Activated CD8-positive, alpha-beta memory T cell treated with anti-CD3 and anti-CD28 coated beads, Interleukin-2, amount 10 ng/mL, durations not matched to agents 7 days and 5 days (primary cell): ENCODE measurements at regions not wholly inside any gene's neighbourhood (a gene's known extent, or its start where the extent isn't known, plus 50 kb on each side); places are given as distances from the start of the nearest gene placed in this dataset.

ENCODE experiments used
- ATAC-seq: fragments of 150-1000 bp; cut with Tn5 transposase; one replicate; pipeline ENCODE4 v1.10.0; 2021; ENCODE audit warnings: moderate library complexity
- CTCF ChIA-PET: fragments of 350-600 bp; sonication (Branson Sonifier 250); formaldehyde crosslinking; loops from one replicate; lab custom pipeline; 2021; ENCODE audit warnings: antibody characterized with exemption; lab: Charles Lee
- DNase-seq: peaks from one replicate; pipeline ENCODE4 v3.0.0-alpha.2; 2020
- H3K27ac Mint-ChIP-seq: one replicate; pipeline ENCODE4 v1.8.0; 2021; ENCODE audit warnings: mild to moderate bottlenecking, mixed read lengths
- H3K27me3 Mint-ChIP-seq: one replicate; pipeline ENCODE4 v1.8.0; 2021; ENCODE audit warnings: mixed read lengths
- H3K36me3 Mint-ChIP-seq: one replicate; pipeline ENCODE4 v1.8.0; 2021; ENCODE audit warnings: mild to moderate bottlenecking, mixed read lengths
- H3K4me1 Mint-ChIP-seq: one replicate; pipeline ENCODE4 v1.8.0; 2021; ENCODE audit warnings: mixed read lengths
- H3K4me3 Mint-ChIP-seq: one replicate; pipeline ENCODE4 v1.8.0; 2021; ENCODE audit warnings: mild to moderate bottlenecking, moderate library complexity, mixed read lengths
- H3K9me3 Mint-ChIP-seq: one replicate; pipeline ENCODE4 v1.8.0; 2022; ENCODE audit warnings: low read depth, mixed read lengths

DNA sequence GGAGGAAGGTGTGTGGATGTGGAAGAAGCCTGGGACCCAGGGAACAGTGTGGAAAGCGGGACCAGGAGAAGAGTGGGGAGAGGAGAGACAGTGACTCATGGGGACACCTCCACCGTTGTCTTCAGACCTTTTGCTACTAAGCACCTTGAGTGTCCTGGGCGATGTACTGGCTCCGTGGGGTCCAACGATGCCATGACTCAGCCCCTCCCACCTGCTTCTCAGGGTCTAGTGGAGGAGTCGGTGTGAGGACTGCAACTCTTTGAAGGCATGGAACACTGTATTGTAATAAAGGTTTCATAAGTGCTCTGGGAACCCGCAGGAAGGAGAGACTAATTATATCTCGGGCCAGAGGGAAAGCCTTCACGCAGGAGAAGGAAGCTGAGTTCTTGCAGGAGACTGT, 166.9 kb upstream of the KL start:
- DNase-seq, result no peak
- CTCF ChIA-PET, result no interaction called here
- peaks cover 3% of the 10 kb centered on the region for H3K36me3 Mint-ChIP-seq
- H3K27ac Mint-ChIP-seq, result no peak overlapping the region
- H3K4me1 Mint-ChIP-seq, result no peaks in the 10 kb centered on the region
- no peak overlapping the region for H3K4me3 Mint-ChIP-seq
- peaks cover 50% of the 10 kb centered on the region for H3K27me3 Mint-ChIP-seq
- no peak for ATAC-seq
- peaks cover 2% of the 10 kb centered on the region for H3K9me3 Mint-ChIP-seq

DNA sequence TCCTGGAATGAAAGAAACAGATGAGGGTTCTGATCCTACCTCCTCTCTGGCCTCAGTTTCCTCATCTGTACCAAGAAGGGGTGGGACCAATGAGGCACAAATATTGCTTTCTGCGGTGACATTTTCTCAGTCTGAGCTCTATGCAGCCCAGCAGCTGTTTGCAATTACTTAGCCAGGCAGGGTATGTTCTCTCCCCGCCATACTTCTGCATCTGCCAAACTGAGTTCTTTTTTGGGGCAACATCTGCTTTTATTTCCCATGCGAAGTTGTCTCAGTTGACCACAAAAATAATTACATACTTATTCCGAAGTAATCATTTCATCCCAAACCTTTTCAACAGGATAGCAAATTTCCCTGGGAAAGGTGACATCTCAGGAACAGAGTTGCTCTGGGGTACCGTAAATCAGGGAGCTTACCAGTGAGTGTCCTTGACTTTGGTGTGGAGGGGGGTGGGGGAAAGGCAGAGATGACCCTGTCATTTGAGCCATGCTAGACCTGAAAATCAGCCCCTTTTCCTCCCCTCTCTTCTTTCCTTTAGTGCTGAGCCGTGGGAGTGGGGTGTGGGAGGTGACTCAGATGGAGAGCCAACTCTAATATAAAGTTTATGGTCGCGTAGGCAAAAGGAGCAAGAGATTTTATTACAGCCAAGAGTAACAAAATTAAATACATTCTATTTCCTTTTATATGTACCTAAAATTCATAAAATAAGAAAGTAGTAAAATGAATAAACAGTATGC, 165.7 kb upstream of the KL start:
- DNase-seq, result no peak
- Mint-ChIP-seq H3K36me3 (no peaks in the 10 kb centered on the region), H3K27ac (no peak overlapping the region), H3K4me3 (no peak overlapping the region), H3K27me3 (peaks cover 49% of the 10 kb centered on the region), H3K4me1 (no peaks in the 10 kb centered on the region), H3K9me3 (no peaks in the 10 kb centered on the region)
- CTCF ChIA-PET, result no interaction called here
- ATAC-seq, result no peak

DNA sequence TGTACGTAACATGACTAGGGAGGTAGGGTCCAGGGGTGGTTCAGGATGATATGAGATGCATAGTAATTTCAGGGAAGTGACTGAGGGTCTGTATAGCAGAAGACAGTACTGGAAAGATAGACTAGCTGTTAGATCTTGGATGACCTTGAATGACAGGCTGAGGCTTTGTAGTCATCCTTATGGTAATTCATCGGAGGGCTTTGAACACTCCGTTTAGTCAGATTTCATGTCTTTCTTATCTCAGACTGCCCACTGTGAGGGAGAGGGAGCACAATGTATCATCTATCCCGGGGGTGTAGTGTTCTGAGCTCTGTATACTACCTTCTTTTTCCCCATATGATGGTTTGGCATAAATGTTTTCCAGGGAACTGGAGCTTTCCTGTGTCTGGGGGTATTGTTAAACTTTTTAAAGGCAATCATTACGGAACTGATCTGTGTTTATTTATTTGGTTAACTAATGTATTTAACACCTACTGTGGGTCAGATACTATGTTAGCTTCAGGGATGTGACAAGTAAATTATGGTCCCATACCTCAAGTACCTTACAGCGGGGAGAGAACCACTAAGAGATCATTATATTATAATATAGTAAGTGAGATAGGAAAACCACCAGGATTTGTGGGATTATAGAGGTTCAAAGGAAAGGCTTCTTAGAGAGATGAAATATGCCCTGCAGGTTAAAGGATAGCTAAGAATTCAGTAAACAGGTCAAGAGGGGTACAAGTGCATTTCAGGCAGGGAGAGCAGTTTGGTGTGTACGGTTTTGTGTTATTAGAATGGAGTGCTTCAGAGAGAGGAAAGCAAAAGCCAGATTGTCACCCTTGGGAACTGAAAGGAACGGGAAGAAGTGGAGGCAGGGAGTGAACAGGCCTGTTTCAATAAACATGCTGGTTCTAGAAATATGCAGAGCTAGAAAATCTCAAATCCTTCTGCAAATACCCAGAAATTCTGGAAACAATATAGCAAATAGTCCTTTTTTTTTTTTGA, 164.8 kb upstream of the KL start:
- H3K27me3 Mint-ChIP-seq, result peaks cover 45% of the 10 kb centered on the region
- no peak for DNase-seq
- no peaks in the 10 kb centered on the region for H3K36me3 Mint-ChIP-seq
- no peak for ATAC-seq
- CTCF ChIA-PET, result no interaction called here
- H3K4me3 Mint-ChIP-seq, result no peak overlapping the region
- no peaks in the 10 kb centered on the region for H3K9me3 Mint-ChIP-seq
- H3K27ac Mint-ChIP-seq, result no peak overlapping the region
- H3K4me1 Mint-ChIP-seq, result no peaks in the 10 kb centered on the region

DNA sequence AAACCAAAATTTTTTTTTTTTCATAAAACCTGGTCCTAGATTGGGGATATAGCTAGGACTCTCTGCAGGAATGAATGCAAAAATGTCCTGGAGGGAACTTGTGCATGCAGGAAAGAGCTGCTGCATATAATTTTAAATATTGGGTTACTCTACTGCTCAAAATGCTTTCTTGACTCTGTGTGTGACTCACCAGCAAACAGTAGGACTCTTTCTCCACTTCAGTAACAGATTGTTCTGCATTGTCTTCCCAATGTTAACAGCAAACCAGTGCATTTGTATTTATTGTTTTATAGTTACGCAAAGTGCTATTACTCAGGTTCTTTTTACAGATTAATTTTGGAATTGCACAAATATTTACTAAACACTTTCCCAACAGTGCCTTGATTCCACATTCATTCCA, 163.7 kb upstream of the KL start:
- Mint-ChIP-seq H3K27me3 (peaks cover 37% of the 10 kb centered on the region), H3K36me3 (no peaks in the 10 kb centered on the region), H3K4me1 (no peaks in the 10 kb centered on the region), H3K4me3 (no peak overlapping the region), H3K27ac (no peak overlapping the region), H3K9me3 (no peaks in the 10 kb centered on the region)
- no peak for ATAC-seq
- DNase-seq, result no peak
- CTCF ChIA-PET, result interaction anchor here (0.6 to 0.7 kb wide), 2 partner anchors 47 to 690 kb away, joined by 3 read pairs; no protein-coding TSS in a partner anchor

DNA sequence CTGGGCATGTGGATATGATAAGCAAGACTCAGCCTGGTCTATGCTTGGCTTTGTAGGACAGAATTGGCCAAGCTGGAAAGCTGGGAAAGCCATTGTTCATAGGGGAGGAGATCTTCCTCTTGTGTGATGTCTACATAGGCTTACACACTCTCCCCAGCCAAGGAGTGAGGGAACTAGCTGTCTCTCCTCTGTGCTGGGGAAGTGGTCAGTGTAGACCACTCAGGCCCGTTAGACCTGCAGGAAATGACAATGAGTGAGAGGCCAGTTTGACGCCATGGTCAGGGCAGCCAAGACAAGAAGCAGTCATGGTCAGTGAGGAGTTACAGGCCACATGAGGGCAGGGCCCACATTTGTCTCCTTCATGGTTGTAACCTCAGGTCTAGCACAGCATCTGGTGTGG, 159.1 kb upstream of the KL start:
- peaks cover 10% of the 10 kb centered on the region for H3K27me3 Mint-ChIP-seq
- DNase-seq (no peak), ATAC-seq (no peak)
- no peaks in the 10 kb centered on the region for H3K9me3 Mint-ChIP-seq
- no peaks in the 10 kb centered on the region for H3K4me1 Mint-ChIP-seq
- CTCF ChIA-PET, result no interaction called here
- H3K27ac Mint-ChIP-seq, result no peak overlapping the region
- H3K4me3 Mint-ChIP-seq, result no peak overlapping the region
- H3K36me3 Mint-ChIP-seq, result no peaks in the 10 kb centered on the region

DNA sequence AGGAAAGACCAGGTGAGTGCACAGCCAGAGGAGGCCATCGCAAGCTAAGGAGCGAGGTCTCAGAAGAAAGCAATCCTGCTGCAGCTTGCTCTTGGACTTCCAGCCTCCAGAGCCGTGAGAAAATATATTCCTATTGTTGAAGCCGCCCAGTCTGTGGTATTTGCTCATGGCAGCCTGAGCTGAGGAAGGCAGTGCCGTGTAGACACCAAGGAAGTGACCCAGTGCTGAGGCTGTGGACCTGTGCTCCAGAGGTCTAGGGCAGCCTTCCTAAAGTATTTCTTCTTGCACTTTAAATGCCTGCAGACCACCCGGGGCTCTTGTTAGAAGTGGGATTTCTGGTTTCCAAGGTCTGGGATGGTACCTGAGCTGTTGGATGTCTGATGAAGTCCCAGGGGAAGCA, 158.5 kb upstream of the KL start:
- H3K36me3 Mint-ChIP-seq, result no peaks in the 10 kb centered on the region
- peaks cover 7% of the 10 kb centered on the region for H3K27me3 Mint-ChIP-seq
- CTCF ChIA-PET, result no interaction called here

DNA sequence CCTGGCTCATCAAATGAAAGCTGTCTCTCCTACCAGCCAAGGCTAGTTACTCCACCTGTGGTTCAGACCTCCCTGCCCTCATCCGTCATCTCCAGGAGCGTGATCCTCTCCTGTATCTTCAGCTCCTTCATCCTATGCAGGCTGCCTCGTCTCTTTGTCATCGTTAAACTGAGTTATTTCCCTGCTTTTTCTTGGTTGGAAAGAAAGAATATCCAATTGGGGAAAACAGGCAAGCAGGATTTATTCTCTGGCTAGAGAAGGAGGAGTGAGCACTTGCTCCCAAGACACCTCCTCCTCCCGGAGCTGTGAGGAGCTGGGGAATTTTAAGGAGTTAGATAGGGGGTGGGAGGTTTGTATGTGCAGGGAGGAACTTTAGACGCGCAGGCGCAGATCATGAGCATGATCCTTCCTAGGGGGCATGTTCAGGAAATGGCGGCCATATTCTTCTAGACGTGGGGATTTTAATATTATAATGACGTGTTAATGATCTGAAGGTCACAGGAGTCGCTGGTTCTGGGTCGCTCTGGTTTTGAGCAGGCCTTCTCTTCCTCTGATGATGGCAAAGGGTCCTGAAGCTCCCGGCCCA, 156.4 kb upstream of the KL start:
- Mint-ChIP-seq H3K27me3 (peaks cover 2% of the 10 kb centered on the region), H3K36me3 (no peaks in the 10 kb centered on the region), H3K4me1 (no peaks in the 10 kb centered on the region), H3K27ac (no peak overlapping the region), H3K9me3 (no peaks in the 10 kb centered on the region), H3K4me3 (no peak overlapping the region)
- CTCF ChIA-PET, result no interaction called here
- no peak for DNase-seq
- ATAC-seq, result no peak

More for the DNA sequence above, 158.5 kb upstream of the KL start:
- H3K27ac Mint-ChIP-seq, result no peak overlapping the region
- no peak for DNase-seq
- no peak overlapping the region for H3K4me3 Mint-ChIP-seq
- no peaks in the 10 kb centered on the region for H3K4me1 Mint-ChIP-seq
- ATAC-seq, result no peak
- H3K9me3 Mint-ChIP-seq, result no peaks in the 10 kb centered on the region

DNA sequence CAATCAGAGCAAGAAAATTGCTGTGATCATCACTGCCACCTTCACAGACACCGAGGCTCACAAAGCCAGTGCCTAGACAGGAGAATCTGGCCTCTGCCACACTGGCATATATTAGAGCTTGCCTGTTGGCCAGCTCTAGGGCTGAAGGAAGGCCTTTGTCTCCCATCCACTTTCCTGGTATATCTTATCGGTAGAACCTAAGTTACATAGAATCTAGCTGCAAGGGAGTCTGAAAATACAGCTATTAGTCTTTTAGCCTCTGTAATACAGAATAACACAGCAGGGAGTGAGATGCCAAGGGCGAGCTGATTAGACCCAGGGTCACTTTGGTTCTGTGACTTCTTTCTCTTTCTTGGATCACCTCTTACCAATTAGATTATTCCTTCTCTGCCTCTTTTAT, 154.9 kb upstream of the KL start:
- H3K4me1 Mint-ChIP-seq, result no peaks in the 10 kb centered on the region
- no peak overlapping the region for H3K4me3 Mint-ChIP-seq

DNA sequence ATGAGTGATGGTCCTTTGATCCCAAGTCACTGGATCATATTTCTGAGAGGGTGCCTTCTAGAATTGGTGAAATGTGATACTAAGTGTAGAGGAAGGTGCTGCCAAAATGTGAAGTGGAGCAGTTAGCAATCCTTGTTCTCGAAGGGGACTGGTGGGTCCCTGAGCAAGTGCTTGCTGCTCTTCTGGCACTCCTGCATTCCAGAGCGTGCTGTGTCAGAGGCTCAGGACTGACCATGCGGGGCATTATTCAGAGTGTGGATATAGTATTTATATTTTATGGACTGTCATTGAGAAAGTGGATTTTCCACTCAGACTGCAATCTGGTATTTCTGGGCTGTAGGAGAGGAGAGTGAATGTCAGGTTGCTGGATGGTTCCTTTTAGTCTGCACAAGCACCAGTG, 152.6 kb upstream of the KL start:
- H3K27me3 Mint-ChIP-seq, result no peaks in the 10 kb centered on the region
- H3K4me1 Mint-ChIP-seq, result no peaks in the 10 kb centered on the region
- H3K9me3 Mint-ChIP-seq, result peaks cover 3% of the 10 kb centered on the region
- CTCF ChIA-PET, result no interaction called here
- no peaks in the 10 kb centered on the region for H3K36me3 Mint-ChIP-seq
- ATAC-seq (no peak), DNase-seq (no peak)
- H3K27ac Mint-ChIP-seq, result no peak overlapping the region
- no peak overlapping the region for H3K4me3 Mint-ChIP-seq

More for the DNA sequence above, 154.9 kb upstream of the KL start:
- H3K36me3 Mint-ChIP-seq, result no peaks in the 10 kb centered on the region
- H3K27me3 Mint-ChIP-seq, result no peaks in the 10 kb centered on the region
- no peak for DNase-seq
- no peaks in the 10 kb centered on the region for H3K9me3 Mint-ChIP-seq
- no peak for ATAC-seq
- CTCF ChIA-PET, result no interaction called here
- no peak overlapping the region for H3K27ac Mint-ChIP-seq

DNA sequence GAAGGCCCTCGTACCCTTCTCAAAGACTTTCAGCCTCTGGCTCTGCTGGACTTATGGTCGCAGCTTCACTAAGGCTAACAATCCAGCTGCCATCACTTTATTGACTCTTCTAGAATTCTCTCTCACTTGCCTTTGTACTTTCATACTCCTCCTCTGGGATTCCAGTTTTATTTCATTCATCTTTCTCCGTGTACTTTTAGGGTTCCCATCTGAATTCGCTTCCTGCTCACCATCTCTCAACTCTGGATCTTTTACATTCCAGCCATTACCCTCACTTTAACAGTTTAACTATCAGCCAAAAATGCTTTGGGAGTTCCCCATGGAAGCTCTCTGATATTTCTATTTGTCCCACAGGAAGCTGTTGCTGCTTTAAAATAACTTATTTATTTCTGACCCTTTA, 149.3 kb upstream of the KL start:
- no peak for DNase-seq
- Mint-ChIP-seq H3K9me3 (peaks cover 3% of the 10 kb centered on the region), H3K27me3 (peaks cover 5% of the 10 kb centered on the region), H3K27ac (no peak overlapping the region), H3K36me3 (no peaks in the 10 kb centered on the region), H3K4me1 (no peaks in the 10 kb centered on the region), H3K4me3 (no peak overlapping the region)
- no peak for ATAC-seq
- CTCF ChIA-PET, result no interaction called here

DNA sequence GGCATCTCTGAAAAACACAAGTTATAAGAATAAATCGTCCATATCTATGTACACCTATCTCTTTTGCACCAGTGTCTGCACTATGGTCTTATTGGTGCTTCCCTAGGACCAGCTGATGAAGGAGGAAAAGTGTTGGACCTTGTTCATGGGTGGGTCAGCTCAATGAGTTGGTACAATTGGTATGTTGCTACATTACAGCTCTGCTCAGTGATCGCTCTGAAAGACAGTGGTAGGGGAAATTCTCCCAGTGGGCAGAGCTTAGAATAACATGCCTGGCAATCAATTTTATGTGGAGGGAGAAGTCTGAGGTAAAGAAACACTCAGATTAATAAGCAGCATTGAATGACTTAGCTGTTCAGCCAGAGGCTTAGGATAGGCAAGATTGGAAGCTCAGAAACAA, 138.7 kb upstream of the KL start:
- Mint-ChIP-seq H3K4me1 (peaks cover 7% of the 10 kb centered on the region), H3K36me3 (peaks cover 2% of the 10 kb centered on the region), H3K4me3 (no peak overlapping the region), H3K27ac (no peak overlapping the region), H3K27me3 (peaks cover 22% of the 10 kb centered on the region), H3K9me3 (no peaks in the 10 kb centered on the region)
- DNase-seq (no peak), ATAC-seq (no peak)
- CTCF ChIA-PET, result no interaction called here

DNA sequence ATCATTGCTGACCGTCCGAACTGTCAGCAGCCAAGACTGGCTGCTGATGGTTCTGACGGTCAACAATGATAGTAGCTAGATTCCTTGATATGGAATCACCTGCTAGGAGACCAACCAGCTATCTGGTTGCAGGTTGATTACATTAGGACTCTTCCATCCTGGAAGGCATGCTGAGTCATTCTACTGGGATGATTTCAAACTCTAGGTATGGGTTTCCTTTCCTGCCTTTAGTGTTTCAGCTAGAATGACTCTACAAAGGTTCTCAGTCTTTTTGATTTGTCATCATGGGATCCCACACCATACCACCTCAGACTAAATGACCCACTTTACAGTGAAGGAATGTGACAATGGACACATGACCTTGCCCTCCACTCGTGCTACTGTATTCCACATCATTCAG, 138.1 kb upstream of the KL start:
- Mint-ChIP-seq H3K9me3 (no peaks in the 10 kb centered on the region), H3K4me1 (peaks cover 7% of the 10 kb centered on the region), H3K36me3 (peaks cover 2% of the 10 kb centered on the region), H3K27ac (no peak overlapping the region), H3K27me3 (peaks cover 25% of the 10 kb centered on the region), H3K4me3 (no peak overlapping the region)
- CTCF ChIA-PET, result no interaction called here
- no peak for DNase-seq
- no peak for ATAC-seq

DNA sequence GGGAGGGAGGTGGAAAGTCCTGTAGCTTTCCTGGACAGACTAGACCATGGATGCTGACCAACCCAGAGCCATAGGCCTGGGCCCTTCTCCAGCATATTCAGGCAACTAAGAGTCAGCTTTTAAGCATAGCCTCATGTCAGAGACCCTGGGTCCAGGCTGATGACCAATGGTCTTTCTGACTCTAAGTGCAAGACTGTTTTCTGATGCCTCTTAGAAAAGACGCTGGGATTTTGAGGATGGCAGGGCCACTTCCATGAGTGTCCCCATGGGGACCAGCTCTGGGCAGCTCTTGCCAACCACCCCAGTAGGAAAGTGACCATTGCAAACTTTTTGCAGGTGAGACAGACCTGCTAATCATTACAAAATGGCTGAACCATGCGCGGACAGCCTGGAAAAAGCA, 135.6 kb upstream of the KL start:
- no peak for DNase-seq
- Mint-ChIP-seq H3K36me3 (peaks cover 2% of the 10 kb centered on the region), H3K9me3 (no peaks in the 10 kb centered on the region), H3K4me3 (no peak overlapping the region), H3K27me3 (peaks cover 34% of the 10 kb centered on the region), H3K27ac (no peak overlapping the region), H3K4me1 (peaks cover 7% of the 10 kb centered on the region)
- CTCF ChIA-PET, result no interaction called here
- ATAC-seq, result no peak
